Retinal pigment epithelial cell (primary cell): ENCODE measurements at regions not wholly inside any gene's neighbourhood (a gene's known extent, or its start where the extent isn't known, plus 50 kb on each side); places are given as distances from the start of the nearest gene placed in this dataset.

Experiments used
- DNase-seq: peaks from one replicate; pipeline ENCODE4 v3.0.0-alpha.2; 2010; ENCODE audit warnings: low read depth
- H3K4me3 ChIP-seq: 2 replicates; pipeline ENCODE4 v1.5.1; 2011; ENCODE audit warnings: mild to moderate bottlenecking, low read length, control low read depth, moderate library complexity
- CTCF ChIP-seq: conservative IDR thresholded peaks from 2 replicates; pipeline ENCODE4 v1.5.1; 2011; ENCODE audit warnings: low read depth, low read length, control low read depth, inconsistent platforms

- no peak for TF ChIP-seq CTCF
Observed at GRCh38 chr6:9983168-9983567, 431.7 kb downstream of the TFAP2A start.

GRCh38 chr6:9982215-9982614 is 432.7 kb downstream of the TFAP2A start:
- no peak for TF ChIP-seq CTCF
- no peak for DNase-seq
- H3K4me3 ChIP-seq: no peak overlapping the region

More at GRCh38 chr6:9983168-9983567, 431.7 kb downstream of the TFAP2A start:
- H3K4me3 ChIP-seq: no peak overlapping the region
- no peak for DNase-seq

GRCh38 chr6:9979996-9980395 is 434.9 kb downstream of the TFAP2A start:
- no peak for DNase-seq
- TF ChIP-seq CTCF: no peak
- no peak overlapping the region for H3K4me3 ChIP-seq

- TF ChIP-seq CTCF: no peak
- H3K4me3 ChIP-seq: no peak overlapping the region
- no peak for DNase-seq
Observed at GRCh38 chr6:9978480-9978879, 436.4 kb downstream of the TFAP2A start.

GRCh38 chr6:9977411-9977810 is 437.5 kb downstream of the TFAP2A start:
- H3K4me3 ChIP-seq: no peak overlapping the region
- no peak for DNase-seq
- TF ChIP-seq CTCF: no peak

GRCh38 chr6:9961646-9962045 is 453.2 kb downstream of the TFAP2A start:
- no peak for DNase-seq
- no peak overlapping the region for H3K4me3 ChIP-seq
- no peak for TF ChIP-seq CTCF

GRCh38 chr6:9957215-9957759 is 457.6 kb downstream of the TFAP2A start:
- no peak for TF ChIP-seq CTCF
- no peak overlapping the region for H3K4me3 ChIP-seq
- no peak for DNase-seq
